Gastrocnemius medialis (tissue), 4 donors: ENCODE measurements at regions not wholly inside any gene's neighbourhood (a gene's known extent, or its start where the extent isn't known, plus 50 kb on each side); places are given as distances from the start of the nearest gene placed in this dataset.

Experiments used
- CTCF ChIP-seq, 5 experiments: fragments of 450-650 bp in 3 of 5; fragments of 200-600 bp in 2 of 5; sonication (generic) in 2 of 5; IDR thresholded peaks in 4 of 5; conservative IDR thresholded peaks in 1 of 5; 1 replicate in 4 of 5; 2 replicates in 1 of 5; pipeline ENCODE4 v1.5.1; 2016 to 2019; ENCODE audit warnings: antibody characterized with exemption in 5 of 5, mild to moderate bottlenecking in 3 of 5, moderate library complexity in 3 of 5
- POLR2A ChIP-seq, 2 donors: fragments of 450-650 bp; IDR thresholded peaks; one replicate each; pipeline ENCODE4 v1.6.1; 2017; ENCODE audit warnings: antibody characterized with exemption in 2 of 2, mild to moderate bottlenecking in 2 of 2, moderate library complexity in 2 of 2

GRCh38 chr3:99131876-99132275, 230.4 kb upstream of the DCBLD2 start:
- no peak for TF ChIP-seq CTCF (IDR thresholded peaks at IDR 0.05 in 4 of 5, conservative IDR thresholded peaks at IDR 0.05 in 1 of 5)
- no peak for TF ChIP-seq POLR2A (IDR thresholded peaks at IDR 0.05)
